ENCODE measurements at regions not wholly inside any gene's neighbourhood (a gene's known extent, or its start where the extent isn't known, plus 50 kb on each side); places are given as distances from the start of the nearest gene placed in this dataset.

GRCh38 chr2:126050991-126051736 is 604.8 kb upstream of the GYPC start:
- TF ChIP-seq CTCF (IDR thresholded peaks at IDR 0.05; ENCODE audit: poor library complexity) (no peak), EZH2 (IDR thresholded peaks at IDR 0.05; ENCODE audit: borderline replicate concordance) (no peak), EZH2phosphoT487 (IDR thresholded peaks at IDR 0.05; ENCODE audit: low read depth, severe bottlenecking, unreplicated experiment) (no peak)
